T-helper 1 cell treated with Interleukin-12 subunit alpha and Interleukin-12 subunit beta and Interleukin-4 antibody, amounts not matched to agents 30 μg/mL and 1 μg/mL, for 36 hours (primary cell): ENCODE measurements at regions not wholly inside any gene's neighbourhood (a gene's known extent, or its start where the extent isn't known, plus 50 kb on each side); places are given as distances from the start of the nearest gene placed in this dataset.

Experiments
- H3K27ac Mint-ChIP-seq: one replicate; pipeline ENCODE4 v1.8.0; 2021; ENCODE audit warnings: mild to moderate bottlenecking, mixed read lengths
- H3K27me3 Mint-ChIP-seq: one replicate; pipeline ENCODE4 v1.8.0; 2021; ENCODE audit warnings: low read depth, mixed read lengths
- H3K36me3 Mint-ChIP-seq: one replicate; pipeline ENCODE4 v1.8.0; 2021; ENCODE audit warnings: low read depth, mixed read lengths
- H3K4me1 Mint-ChIP-seq: one replicate; pipeline ENCODE4 v1.8.0; 2021; ENCODE audit warnings: low read depth, mixed read lengths
- H3K4me3 Mint-ChIP-seq: one replicate; pipeline ENCODE4 v1.8.0; 2021; ENCODE audit warnings: mild to moderate bottlenecking, moderate library complexity, mixed read lengths
- H3K9me3 Mint-ChIP-seq: one replicate; pipeline ENCODE4 v1.8.0; 2021; ENCODE audit warnings: mixed read lengths

DNA sequence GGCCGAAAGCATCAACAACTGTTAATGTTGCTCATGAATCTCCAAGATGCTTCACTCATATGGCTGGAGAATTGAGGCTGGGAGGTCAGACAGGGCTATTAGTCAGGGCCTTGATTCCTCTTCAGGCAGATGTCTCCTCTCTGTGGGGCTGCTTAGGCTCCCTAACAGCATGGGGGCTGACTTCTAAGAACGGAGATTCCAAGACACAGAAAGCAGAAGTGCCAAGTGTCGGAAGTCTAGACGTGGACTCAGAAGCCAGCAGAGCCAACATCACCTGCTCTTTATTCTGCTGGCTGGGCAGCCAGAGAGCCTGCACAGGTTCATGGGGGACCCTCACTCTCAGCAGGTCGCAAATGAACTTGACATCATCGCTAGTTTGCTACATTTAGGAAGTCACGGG lies 279.8 kb downstream of the CDH26 start:
- Mint-ChIP-seq H3K36me3 (no peaks in the 10 kb centered on the region), H3K4me1 (no peaks in the 10 kb centered on the region), H3K27me3 (peaks cover 5% of the 10 kb centered on the region), H3K27ac (no peak overlapping the region), H3K4me3 (no peak overlapping the region), H3K9me3 (no peaks in the 10 kb centered on the region)

DNA sequence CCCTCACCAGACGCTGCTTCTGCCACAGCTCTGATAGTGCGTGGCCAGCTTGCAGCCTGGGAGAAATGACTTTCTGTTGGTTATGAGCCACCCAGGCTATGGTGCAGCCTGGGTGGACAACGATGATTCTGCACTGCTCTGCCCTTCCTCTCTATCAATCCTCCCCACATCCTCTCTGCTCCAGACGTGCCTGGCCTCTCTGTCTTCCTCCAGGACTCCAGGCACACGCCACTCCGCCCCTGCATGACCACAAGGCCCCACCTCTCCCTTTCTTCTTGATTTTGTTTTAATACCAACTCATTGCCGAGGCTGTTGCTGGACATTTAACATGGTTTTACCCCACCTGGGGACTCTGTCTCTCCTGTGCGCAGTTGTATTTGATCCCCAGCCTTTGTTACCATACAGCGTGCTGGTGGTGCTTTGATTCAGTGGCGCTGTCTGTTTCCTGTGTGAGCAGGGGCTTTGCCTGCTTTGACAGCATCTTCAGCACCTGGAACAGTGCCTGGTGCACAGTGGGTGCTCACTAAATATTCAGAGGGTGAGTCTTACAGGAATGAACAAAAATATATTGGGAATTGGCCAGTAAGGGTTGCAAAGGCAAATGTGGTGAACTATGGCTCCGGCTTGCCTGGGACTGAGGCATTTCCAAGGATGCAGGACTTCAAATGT lies 280.9 kb downstream of the CDH26 start:
- Mint-ChIP-seq H3K4me1 (no peaks in the 10 kb centered on the region), H3K36me3 (no peaks in the 10 kb centered on the region), H3K27ac (no peak overlapping the region), H3K27me3 (peaks cover 5% of the 10 kb centered on the region), H3K9me3 (no peaks in the 10 kb centered on the region), H3K4me3 (no peak overlapping the region)

DNA sequence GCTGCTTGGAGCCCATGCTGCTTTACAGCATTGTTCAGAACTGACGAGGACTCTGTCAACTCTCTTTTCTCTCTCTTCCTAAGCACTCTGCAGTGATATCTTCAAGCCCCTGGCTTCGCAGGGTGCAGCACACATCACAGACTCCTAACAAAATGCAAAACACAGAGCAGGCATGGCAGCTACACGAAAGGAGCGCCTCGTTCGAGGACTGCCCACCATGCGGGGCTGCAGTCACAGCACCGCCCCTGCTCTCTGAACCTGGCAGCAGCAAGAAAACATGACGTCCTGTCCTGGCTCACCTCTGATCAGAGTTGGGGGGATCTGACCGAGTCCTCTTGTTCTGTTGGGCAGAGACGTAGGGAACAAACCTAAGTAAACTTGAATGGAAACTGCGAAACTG lies 281.7 kb downstream of the CDH26 start:
- H3K27ac Mint-ChIP-seq: no peak overlapping the region
- no peaks in the 10 kb centered on the region for H3K36me3 Mint-ChIP-seq
- H3K4me3 Mint-ChIP-seq: no peak overlapping the region
- no peaks in the 10 kb centered on the region for H3K4me1 Mint-ChIP-seq
- no peaks in the 10 kb centered on the region for H3K9me3 Mint-ChIP-seq
- H3K27me3 Mint-ChIP-seq: peaks cover 5% of the 10 kb centered on the region

DNA sequence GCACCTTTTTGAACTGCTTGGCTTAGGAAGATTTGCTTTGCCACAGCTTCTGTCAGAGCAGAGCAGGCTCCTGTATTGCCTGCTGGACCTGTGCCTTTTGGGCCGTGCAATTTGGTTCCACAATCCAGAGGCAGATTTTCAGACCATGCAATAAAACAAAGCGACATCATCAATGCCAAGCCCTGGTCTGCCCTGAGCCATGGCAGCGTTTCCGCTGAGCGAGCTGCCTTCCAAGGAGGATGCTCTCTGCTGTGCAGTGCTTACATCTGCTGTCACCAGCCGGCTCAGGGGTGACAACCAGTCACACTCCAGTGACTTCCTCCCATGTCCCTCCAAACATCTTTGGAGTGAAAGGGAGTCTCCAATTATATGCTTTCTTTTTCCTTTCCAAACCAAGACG lies 282.2 kb downstream of the CDH26 start:
- no peak overlapping the region for H3K4me3 Mint-ChIP-seq
- no peaks in the 10 kb centered on the region for H3K4me1 Mint-ChIP-seq
- H3K36me3 Mint-ChIP-seq: no peaks in the 10 kb centered on the region
- H3K9me3 Mint-ChIP-seq: no peaks in the 10 kb centered on the region
- H3K27me3 Mint-ChIP-seq: peaks cover 5% of the 10 kb centered on the region
- no peak overlapping the region for H3K27ac Mint-ChIP-seq

DNA sequence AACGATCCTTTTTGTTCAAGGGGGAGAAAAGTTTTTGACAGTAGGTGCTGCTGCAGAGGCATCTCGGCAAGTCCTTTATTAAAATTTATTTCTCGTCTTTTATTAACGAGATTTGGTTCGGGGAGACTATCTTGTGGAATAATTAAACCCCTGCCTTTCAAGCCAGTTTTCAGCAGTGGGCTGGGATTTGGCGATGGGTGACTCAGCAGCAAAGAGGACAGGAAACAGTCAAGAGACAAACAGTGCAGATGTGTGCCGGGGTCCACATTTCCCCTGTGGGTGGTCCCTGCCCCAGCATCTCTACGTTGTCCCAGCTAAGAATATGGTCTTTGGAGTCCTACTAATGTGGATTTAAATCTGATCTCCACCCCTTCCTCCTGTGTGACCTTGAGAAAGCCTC lies 282.8 kb downstream of the CDH26 start:
- H3K9me3 Mint-ChIP-seq: no peaks in the 10 kb centered on the region
- no peak overlapping the region for H3K4me3 Mint-ChIP-seq
- no peaks in the 10 kb centered on the region for H3K36me3 Mint-ChIP-seq
- H3K4me1 Mint-ChIP-seq: no peaks in the 10 kb centered on the region
- peaks cover 5% of the 10 kb centered on the region for H3K27me3 Mint-ChIP-seq
- H3K27ac Mint-ChIP-seq: no peak overlapping the region

DNA sequence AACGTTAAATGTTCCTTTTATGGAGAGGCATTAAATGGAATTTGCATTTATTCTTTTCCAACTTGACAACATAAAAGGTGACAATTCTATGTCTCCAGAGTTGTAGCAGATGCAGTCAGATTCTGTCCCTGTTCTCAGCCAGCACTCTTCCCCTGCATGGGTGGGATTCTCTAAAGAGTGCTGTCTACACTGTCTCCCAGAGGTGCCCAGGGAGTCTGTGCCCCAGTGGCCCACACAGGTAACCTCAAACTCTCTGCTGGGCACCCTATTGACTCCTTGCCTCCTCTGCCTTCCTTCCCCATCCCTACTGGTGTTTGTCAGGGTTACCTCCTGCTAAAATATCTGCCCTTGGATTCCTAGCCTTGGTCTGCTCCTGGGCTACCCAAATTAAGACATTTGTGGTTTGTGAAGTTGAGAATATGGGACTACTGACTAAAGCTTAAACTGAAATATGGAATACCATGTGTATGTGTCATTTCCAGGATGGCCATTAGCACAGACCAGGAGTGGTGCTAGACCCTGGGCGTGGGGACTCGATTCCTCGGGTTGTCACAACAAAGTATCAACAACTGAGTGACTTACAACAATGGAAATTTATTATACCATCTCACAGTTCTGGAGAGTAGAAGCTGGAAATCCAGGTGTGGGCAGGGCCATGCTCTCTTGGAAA lies 284.7 kb downstream of the CDH26 start:
- no peaks in the 10 kb centered on the region for H3K4me1 Mint-ChIP-seq
- peaks cover 5% of the 10 kb centered on the region for H3K27me3 Mint-ChIP-seq

DNA sequence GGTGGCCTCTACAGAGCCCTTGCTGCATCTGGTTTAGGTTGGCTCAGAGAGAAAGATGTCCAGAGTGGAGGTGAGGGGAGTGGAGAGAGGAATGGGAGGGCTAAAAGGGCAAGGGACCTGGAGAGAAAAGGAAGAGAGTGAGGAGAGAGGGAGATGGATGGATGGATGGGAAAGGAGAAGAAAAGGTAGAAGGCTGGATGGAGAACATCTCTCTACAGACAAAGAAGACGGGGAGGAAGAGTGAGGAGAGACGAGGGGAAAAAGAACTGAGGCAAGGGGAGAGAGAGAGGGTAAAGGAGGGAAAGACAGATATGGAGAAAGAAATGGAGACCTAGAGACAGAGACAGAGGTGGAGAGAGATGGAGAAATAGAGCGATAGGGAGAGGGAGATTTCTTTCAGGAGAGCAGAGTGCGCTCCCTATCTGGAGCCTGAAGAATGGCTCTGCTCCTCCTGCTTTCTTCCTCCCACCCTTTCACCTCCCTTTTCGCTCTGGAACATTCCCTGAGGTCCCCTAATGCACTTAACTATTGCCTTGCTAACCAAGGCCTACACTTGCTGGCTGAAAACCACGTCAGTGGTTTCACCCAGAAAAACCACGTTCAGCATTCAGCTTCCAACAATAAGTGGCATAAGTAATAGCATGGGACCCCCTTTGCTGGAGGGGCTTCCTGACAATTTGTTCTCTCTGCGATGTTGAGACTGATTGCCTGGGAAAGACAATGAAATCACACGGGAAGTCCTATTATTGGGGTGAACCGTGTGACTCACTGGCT lies 286.3 kb downstream of the CDH26 start:
- H3K27me3 Mint-ChIP-seq: no peaks in the 10 kb centered on the region
- H3K27ac Mint-ChIP-seq: no peak overlapping the region
- no peaks in the 10 kb centered on the region for H3K36me3 Mint-ChIP-seq
- H3K9me3 Mint-ChIP-seq: no peaks in the 10 kb centered on the region
- H3K4me1 Mint-ChIP-seq: no peaks in the 10 kb centered on the region
- no peak overlapping the region for H3K4me3 Mint-ChIP-seq

More for the DNA sequence above, 284.7 kb downstream of the CDH26 start:
- Mint-ChIP-seq H3K9me3 (no peaks in the 10 kb centered on the region), H3K36me3 (no peaks in the 10 kb centered on the region), H3K4me3 (no peak overlapping the region), H3K27ac (no peak overlapping the region)

DNA sequence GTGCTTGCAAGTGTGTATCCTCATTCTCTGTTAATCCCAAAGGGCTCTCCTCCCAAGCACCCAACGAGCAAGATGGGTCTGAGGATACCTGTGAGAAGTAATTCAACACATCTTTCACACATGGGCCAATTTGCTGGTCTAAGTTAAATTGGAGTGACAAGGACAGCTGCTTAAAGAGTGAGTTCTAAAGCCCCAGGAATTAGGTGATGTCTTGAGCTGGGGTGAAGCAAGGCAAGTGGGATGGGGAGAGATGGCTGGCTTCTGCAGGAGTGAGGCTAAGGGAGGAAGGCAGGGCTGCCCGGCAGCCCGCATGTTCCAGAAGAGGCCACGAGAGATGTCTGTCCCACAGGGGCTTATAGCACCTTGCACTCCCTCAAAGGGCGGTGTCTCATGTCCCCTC lies 288.5 kb downstream of the CDH26 start:
- no peaks in the 10 kb centered on the region for H3K36me3 Mint-ChIP-seq

DNA sequence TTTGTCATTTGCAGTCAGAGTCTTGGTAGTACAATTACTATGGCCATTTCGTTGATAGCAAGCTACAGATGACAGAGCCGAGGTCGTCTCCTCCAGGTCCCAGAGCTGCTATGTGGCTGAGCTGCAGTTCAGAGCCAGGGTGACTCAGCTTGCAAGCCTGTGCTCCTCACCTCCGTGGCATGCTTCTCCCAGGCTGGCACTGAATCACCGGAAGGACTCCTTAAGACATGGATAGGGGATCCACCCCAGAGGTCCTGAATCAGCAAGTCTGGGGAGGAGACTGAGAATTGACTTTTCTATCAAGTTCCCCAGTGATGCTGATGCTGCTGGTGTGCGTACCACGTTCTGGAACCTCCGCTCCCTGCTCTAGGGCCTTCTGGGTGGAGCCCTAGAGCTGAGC lies 291.2 kb downstream of the CDH26 start:
- H3K4me1 Mint-ChIP-seq: no peaks in the 10 kb centered on the region
- H3K27me3 Mint-ChIP-seq: no peaks in the 10 kb centered on the region
- no peak overlapping the region for H3K27ac Mint-ChIP-seq
- H3K9me3 Mint-ChIP-seq: no peaks in the 10 kb centered on the region
- no peaks in the 10 kb centered on the region for H3K36me3 Mint-ChIP-seq
- no peak overlapping the region for H3K4me3 Mint-ChIP-seq

More for the DNA sequence above, 288.5 kb downstream of the CDH26 start:
- Mint-ChIP-seq H3K9me3 (no peaks in the 10 kb centered on the region), H3K27ac (no peak overlapping the region), H3K27me3 (no peaks in the 10 kb centered on the region), H3K4me1 (no peaks in the 10 kb centered on the region), H3K4me3 (no peak overlapping the region)

DNA sequence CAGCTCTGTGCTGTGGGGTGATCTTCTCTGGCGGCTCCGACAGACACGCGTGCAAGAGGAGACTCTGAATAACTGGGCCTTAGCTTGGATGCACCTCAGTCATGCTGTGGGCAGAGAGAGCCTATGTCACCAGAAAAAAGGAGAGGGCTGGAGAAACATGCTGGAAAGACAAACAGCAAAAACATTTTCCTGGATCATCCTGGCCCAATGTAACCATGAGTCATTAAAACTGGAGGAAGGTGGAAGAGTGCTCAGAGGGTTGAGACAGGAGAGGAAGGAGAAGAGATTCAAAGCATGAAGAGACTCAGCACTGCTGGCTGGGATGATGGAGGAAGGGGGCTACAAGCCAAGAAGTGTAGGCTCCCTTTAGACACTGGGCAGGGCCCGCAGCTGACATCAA lies 292.0 kb downstream of the CDH26 start:
- no peaks in the 10 kb centered on the region for H3K4me1 Mint-ChIP-seq
- no peaks in the 10 kb centered on the region for H3K36me3 Mint-ChIP-seq
- H3K27me3 Mint-ChIP-seq: no peaks in the 10 kb centered on the region
- no peak overlapping the region for H3K27ac Mint-ChIP-seq
- no peak overlapping the region for H3K4me3 Mint-ChIP-seq
- H3K9me3 Mint-ChIP-seq: no peaks in the 10 kb centered on the region

DNA sequence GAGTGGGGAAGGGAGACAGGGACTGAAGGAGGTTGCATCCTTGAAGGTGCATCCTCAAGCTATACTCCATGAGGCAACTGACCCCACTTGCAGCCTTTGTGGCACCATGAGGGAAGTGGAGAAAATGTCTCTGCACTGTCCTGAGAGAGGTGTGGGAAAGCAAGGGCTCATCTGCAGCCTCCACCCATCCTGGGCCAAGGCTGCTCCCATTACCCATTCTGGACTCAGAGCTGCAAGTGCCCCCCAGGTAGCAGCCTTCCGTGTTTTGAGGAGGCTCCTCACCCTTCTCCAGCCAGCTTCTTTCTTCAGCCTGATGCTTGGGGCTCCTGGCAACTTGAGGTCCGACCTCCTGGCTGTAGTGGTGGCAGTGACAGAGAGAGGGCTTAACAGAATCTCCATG lies 294.6 kb downstream of the CDH26 start:
- H3K27me3 Mint-ChIP-seq: no peaks in the 10 kb centered on the region
- no peaks in the 10 kb centered on the region for H3K9me3 Mint-ChIP-seq
- no peak overlapping the region for H3K4me3 Mint-ChIP-seq
- no peak overlapping the region for H3K27ac Mint-ChIP-seq
- H3K36me3 Mint-ChIP-seq: no peaks in the 10 kb centered on the region
- no peaks in the 10 kb centered on the region for H3K4me1 Mint-ChIP-seq

DNA sequence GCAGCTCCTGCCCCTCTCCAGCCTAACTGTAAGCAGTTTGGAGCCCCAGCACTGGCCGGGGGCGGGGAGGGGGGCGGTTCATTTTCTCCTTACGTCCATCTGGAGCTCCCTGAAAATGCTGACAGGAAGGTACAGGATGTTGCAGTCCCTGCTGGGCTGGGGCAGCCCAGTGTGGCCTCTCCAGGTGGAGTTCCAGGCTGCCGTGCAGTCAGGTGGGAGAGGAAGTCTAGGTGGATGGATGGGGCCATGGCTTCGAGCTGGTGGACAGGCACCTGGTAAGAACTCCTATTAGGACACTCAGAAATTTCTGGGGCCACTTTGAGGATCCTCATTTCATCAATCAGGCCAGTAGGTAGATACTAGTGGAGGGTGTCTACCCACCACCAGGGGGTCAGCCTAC lies 295.2 kb downstream of the CDH26 start:
- Mint-ChIP-seq H3K9me3 (no peaks in the 10 kb centered on the region), H3K27me3 (no peaks in the 10 kb centered on the region), H3K27ac (no peak overlapping the region), H3K36me3 (no peaks in the 10 kb centered on the region), H3K4me1 (no peaks in the 10 kb centered on the region), H3K4me3 (no peak overlapping the region)

DNA sequence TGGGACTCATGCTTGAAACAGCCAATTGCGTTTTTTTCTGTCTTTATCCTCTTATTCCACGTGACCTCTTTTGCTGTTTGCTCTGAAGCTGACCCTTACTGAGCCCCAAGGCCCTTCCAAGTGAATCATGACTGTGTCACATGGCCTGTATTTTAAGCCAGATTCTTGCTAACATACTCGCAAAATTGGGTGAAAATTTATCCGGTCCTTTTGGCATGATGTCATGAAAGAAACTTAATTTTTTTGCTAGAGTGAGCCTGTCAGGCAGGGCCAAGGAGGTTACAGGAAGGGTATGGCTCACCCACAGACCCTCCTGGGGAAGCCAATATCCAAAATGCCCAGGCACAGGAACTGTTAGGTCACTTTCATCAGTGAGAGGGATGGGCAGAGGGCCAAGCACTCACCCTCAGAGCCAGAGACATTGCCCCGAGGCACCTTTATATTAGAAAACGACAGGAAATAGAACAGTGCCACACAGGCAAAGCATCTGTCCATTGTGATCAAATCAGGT lies 296.7 kb downstream of the CDH26 start:
- H3K4me3 Mint-ChIP-seq: no peak overlapping the region
- no peaks in the 10 kb centered on the region for H3K4me1 Mint-ChIP-seq
- H3K9me3 Mint-ChIP-seq: no peaks in the 10 kb centered on the region
- H3K27me3 Mint-ChIP-seq: no peaks in the 10 kb centered on the region
- no peak overlapping the region for H3K27ac Mint-ChIP-seq
- H3K36me3 Mint-ChIP-seq: no peaks in the 10 kb centered on the region

DNA sequence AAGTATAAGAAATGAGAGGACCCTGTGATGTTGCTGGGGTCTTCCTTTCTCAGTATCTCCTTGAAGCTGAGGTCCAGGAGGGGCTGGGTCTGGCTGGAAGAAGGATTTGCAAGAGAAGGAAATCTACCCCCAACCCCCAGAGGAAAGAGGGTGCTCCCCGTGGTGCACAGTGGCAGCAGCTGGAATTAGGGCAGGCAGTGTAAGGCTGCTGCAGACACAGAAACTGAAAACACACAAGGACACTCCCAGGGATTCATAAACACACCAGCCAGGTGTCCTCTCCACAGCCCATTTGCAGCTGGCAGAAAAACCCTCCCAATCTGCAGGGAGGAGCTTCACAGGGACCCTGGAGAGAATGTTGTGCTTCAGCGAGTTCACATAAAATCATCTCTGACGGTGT lies 297.2 kb downstream of the CDH26 start:
- Mint-ChIP-seq H3K36me3 (no peaks in the 10 kb centered on the region), H3K9me3 (no peaks in the 10 kb centered on the region), H3K27ac (no peak overlapping the region), H3K4me1 (no peaks in the 10 kb centered on the region), H3K27me3 (no peaks in the 10 kb centered on the region), H3K4me3 (no peak overlapping the region)

DNA sequence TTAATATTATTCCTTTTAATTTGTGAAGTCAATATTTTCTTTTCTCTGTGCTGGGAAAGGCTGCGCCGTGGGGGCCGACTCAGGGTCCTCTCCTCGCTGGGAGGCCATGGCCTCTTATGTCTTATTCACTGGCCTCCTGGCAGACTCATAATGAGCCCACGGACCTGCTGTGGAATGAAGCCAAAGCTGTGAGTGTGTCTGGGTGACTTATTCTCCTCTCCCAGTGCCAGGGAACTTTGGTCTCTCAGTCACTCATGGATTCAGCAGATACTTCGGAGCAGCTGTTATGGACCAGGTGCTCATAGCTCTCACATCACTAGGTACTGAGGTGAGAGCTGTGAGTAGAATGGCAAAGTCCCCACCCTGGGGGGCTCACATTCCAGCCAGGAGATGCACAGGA lies 297.6 kb downstream of the CDH26 start:
- no peaks in the 10 kb centered on the region for H3K9me3 Mint-ChIP-seq
- no peak overlapping the region for H3K27ac Mint-ChIP-seq
- no peaks in the 10 kb centered on the region for H3K4me1 Mint-ChIP-seq
- no peaks in the 10 kb centered on the region for H3K36me3 Mint-ChIP-seq
- H3K27me3 Mint-ChIP-seq: no peaks in the 10 kb centered on the region
- H3K4me3 Mint-ChIP-seq: no peak overlapping the region
